ENCODE measurements at regions not wholly inside any gene's neighbourhood (a gene's known extent, or its start where the extent isn't known, plus 50 kb on each side); places are given as distances from the start of the nearest gene placed in this dataset.
"Not testable (repeated sequence)": the region's sequence is repeated elsewhere in the genome, so short reads cannot be mapped to it uniquely, and the experiment has no call there.

DNA sequence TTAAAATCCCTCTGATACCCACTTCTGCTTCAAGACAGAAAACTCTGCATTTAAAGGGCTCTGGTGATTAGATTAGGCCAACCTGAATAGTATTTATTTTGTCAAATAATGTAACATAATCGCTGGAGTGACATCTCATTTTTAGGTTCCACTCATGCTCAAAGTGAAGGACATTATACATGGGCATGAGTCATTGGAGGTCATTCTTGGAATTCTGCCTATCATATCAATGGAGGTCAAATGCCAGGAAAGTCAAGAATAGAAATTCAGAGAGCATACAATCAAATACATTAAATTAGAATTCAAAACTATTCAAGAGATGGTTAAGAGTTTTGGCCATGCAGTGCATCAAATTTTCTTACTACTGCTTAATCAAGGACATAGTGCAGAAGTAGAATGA, 50.8 kb upstream of the PRSS1 start:
- DNase-seq: no peak

DNA sequence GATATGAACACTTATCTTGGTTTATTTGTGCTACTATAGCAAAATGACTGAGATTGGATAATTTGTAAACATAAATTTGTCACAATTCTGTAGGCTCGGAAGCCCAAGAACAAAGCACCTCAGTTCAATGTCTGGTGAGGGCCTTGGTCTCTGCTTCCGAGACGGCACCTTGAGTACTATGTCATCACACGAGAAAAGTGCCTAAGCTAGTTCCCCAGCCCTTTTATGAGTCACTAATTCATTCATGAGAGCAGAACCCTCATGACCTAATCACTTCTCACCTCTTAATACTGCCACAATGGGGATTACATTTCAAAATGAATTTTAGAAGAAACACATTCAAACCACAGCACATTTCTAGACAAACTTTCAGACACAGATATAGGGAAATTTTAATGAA, 52.0 kb upstream of the PRSS1 start:
- no peak for DNase-seq

DNA sequence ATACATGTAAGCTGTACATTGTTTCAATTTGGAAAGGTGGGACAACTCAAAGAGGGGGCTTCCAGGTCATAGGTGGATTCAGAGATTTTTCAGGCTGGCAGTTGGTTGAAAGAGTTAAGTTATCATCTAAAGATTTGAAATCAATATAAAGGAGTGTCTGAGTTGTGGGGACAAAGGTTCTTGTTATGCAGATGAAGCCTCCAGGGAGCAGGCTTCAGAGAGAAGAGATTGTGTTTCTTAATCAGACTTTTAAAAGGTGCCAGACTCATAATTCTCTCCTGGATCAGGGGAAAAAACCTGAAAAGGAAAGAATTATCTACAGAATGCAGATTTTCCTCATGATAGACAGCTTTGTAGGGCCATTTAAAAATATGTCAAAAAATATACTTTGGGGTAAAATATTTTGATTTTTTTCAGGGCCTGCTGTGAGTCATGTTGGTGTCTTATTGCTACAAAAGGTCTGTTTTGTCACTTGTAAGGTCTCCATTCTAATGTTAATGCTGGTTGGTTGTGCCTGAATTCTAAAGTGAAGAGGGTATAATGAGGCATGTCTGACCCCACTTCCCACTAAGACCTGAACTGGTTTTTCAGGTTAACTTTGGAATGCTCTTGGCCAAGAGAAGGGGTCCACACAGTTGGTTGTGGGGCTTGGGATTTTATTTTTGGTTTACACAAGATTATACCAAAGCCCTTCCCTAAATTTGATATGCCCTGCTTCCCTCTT, 52.7 kb upstream of the PRSS1 start:
- DNase-seq: no peak

DNA sequence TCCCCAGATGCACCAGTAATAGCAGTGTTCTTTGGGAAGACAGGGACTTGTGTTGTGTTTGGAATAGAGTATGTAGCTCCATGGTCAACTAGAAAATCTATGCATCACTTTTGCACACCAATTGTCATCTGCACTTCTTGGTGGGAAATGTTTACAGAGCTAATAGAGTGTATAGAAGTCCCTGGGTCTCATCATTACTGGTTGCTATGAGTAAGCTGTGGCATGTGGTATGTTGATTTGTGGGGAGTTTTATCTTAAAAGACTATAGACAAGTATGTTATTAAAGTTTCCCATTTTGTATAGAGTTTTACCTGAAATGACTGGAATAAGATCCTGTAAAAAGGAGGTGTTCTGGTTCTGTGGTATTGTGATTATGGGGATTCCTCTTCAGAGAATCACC, 55.4 kb upstream of the PRSS1 start:
- DNase-seq: no peak

DNA sequence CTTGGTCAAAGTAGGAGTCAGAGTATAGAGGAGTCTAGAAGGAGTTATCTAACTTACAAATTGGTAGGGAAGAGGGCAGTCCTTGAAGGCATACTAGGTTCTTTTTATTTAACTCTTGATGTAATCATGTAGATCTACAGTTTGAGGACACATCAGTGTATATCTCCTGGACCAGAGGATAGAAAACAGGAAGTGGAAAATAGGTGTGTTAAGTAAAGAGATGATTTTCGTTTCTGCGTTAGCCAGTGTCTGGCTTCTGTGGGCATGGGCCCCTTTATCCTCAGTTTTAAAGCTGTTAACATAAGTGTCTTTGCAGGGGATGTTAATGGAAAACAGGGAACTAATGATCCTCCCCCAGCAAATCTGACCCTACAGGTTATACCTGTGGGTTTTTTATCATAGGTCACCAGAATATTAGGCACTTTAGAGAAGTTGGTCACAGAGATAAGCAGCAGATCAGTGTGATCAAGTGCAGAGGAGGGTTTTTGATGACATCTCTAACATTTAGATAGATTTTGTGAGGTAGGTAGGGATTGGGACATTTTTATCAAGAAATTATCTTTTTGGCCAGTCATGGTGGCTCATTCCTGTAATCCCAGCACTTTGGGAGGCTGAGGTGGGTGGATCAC, 58.6 kb upstream of the PRSS1 start:
- DNase-seq: no peak

DNA sequence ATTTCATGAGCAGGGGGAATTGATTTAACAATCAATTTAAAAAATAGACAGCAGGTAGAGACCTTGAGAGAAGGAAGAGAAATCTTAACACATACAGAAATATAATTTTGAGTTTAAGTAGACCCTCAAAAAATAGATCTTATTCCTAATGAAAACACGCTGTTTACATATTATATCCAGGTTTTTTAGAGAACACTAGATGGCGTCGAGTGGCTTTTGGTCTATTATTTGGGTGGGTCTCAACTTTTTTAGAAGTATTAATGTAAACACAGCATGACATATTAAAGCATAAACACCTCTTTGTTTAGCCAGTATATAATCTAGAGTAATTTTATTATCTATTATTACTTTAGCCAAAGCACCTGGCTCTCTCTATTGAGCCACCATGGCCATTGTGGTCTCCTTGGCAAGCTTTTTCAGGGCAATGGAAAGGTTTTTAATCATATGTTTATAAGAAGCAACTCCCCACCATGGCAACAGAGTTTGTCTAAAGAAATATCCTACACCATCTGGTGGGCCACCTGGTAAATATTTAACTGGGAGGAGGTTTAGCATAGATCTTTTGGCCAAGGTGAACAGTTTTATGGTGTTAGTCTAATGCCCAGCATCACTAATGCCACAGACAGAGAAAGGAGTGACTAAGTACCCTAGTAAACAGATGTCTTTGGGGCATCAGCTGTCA, 59.7 kb upstream of the PRSS1 start:
- DNase-seq: no peak

DNA sequence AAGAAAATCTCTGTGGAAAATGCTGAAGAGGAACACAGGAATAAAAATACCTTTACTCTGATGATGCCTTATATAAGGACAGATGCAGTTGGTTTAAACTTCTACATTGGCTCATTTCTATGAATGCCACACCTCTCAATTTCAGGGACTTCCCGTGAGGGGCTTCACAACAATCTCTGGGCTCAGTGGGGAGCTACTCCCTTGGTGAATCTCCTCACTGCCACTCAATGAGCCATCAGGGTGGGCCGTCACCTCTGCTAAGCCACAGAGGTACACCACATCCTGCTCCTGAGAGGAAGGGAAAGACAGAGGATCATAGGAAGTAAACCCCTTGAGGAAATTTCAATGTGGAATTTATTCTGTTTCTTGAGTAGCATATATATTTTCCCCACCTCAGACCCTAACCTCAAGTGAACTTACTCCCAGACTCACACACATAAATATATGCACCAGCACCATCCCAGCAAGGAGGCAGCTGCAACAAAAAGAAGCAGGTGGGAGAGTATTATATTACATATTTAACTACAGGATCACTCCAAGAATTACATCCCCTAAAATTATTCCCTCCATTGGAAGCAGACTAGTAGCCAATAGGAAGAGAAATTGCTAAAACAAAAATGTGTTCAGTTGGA, 63.3 kb upstream of the PRSS1 start:
- no peak for DNase-seq

DNA sequence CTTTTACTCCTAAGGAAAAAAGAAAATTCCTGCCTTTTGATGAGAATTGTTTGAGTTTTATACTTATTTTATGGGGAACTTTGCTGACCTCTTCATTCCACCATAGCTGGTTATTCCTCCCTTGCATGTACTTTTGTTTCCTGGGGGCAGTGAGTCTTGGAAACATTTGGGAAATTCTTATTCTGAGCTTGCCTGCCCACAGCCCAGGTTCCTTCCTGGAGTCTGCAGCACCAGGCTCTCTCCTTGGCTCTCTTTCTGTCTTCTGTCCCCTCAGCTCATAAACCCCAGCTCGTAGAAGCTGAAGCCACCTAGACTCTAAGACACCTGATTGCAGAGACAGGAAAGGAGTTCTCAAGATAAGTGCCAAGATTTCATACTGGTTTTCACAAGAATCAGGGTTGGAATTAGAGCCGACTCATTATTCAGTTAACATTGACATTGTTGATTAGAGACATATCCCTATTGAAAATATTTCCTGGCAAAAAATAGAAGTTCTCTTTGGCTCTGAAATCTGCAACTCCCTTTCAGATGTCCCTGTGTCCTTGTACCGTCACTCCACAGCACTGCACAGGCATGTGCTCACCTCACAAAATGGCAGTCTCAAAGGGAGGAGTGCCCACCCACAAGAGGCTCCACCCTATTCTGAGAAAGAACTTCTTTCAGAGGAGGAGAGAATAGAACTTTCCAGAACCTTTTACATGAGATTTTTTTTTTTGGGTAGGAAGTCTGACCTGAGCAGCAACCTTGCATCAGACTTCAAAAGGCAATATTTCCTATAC, 67.8 kb upstream of the PRSS1 start:
- no peak for DNase-seq

DNA sequence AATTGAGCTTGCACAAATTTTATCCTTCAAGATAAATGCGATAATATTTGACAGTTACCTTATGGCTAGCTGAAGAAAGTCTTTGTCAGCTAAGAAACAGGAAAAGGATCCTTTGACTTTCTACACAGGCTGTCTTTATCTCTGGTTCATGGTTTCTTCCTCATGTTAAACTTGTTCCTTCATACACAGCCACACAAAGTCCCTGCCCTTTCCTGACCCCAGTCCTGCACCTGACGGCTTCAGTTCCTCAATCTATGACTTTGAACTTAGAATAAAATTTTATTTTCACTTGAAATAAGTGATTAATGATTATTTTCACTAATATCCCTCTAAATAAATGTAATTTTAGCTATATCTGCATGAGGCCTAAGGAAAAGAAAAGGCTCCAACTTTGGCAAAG, 77.8 kb upstream of the PRSS1 start:
- DNase-seq: no peak

DNA sequence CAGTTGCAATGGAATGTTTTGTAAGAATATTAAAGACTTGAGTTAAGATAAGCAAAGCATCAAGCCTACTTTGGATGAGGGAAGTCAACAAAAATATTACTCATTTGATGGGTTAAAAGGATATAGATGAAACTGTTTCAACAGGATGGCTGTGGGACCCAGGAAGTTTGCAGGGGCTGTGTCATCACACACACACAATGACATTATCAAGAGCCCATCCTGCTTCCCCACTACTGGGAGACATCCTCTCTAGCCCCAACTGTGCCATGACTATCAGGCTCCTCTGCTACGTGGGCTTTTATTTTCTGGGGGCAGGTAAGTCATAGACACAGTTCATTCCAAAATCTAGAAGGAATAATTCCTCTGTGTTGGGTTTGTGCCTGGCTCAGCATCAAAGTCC, 78.8 kb upstream of the PRSS1 start:
- no peak for DNase-seq

DNA sequence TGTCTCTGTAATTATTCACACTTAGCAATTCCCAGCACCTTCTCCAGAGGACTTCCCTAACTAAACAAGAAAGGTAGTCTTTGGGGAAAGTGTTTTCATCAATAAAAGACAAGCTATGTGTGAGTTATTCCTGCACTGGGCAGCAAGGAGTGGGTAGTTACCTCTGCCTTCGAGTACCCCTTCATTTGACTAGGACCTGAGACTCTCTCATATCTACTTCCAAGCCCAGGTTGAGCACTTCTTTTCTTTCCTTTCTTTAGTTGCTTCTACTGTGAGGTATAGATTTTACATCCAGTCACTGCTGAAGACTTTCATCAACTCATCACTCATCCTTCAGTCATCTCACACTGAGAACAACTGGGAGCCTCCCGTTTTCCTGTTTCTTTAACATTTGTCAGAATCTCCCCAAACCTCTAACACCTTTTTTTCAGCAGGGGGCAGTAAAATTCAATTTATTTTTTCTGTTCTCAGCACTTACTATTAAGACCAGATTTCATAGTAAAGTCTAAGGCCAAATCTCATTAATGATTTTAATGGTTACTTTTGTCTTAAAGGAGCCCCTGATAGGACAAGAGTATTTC, 80.1 kb upstream of the PRSS1 start:
- DNase-seq: no peak

DNA sequence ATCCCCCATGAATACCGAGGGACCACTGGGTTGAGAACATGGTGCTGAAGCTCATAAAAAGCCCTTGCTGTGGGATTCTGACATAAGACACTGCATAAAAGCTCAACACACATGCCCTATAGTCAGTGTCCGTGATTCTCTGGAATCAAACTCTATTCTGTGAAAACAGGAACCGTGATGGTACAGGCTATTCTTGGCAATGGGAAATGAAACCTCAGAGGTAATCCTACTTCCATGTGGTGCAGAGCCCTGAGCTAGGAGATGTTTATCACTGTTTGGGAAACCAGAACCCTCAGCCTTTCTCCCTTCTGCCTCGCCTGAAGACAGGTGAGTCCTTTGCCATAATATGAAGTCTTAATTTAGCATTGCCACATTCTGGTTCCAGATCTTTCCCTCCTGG, 80.8 kb upstream of the PRSS1 start:
- DNase-seq: no peak

DNA sequence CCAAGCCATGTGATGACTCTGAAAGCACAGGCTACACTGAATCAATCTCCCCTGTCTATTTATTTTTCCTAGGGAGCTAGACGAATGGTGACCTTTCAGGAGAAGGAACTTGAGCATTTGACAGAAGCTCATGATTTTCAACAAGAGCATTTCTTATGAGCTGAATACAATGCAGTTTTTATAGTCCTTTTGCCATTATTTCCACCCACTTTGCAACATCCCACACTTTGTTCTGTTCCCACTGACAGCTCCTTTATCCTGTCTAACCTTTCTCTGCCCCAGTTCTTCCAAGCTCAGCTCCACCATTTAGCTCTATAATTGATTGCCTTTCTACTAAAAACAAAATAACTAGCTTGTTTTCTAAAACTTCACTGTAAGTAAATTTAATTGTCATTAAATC, 91.9 kb upstream of the PRSS1 start:
- no peak for DNase-seq

DNA sequence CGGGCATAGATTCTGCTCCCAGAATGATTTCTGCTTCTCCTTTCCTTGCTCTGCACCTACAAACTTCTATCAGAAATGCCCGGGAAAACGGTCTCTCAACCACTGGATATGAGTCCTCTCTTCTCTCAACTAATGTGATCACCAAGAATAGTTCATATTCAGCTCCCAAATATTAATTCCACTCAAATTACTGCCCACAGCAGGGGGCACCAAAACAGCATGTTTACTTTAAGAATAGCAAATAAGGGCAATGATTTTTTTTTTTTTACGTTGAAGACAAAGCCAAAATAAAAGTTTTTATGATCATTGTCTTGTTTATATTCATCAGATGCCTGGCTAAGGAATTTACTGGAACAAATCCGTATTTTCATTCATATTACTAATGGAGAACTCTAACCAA, 94.9 kb upstream of the PRSS1 start:
- DNase-seq: no peak

DNA sequence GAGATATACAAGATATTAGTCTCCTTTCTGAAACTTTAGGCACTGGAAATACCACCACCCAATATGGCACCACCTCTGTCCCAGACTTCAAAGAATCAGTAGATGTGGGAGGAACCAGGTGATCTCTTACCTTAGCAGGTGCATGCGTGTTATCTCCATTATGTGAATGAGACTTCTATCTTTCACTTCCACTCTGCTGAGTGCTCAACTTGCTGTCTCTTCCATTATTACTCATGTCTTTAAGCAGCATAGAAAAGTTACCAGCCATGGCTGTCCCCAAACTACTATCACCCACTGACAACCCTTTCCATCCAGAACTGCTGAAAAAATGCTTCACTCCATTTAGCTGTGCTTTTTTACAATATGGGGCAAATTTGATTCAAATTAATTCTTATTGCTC, 101.5 kb upstream of the PRSS1 start:
- no peak for DNase-seq

DNA sequence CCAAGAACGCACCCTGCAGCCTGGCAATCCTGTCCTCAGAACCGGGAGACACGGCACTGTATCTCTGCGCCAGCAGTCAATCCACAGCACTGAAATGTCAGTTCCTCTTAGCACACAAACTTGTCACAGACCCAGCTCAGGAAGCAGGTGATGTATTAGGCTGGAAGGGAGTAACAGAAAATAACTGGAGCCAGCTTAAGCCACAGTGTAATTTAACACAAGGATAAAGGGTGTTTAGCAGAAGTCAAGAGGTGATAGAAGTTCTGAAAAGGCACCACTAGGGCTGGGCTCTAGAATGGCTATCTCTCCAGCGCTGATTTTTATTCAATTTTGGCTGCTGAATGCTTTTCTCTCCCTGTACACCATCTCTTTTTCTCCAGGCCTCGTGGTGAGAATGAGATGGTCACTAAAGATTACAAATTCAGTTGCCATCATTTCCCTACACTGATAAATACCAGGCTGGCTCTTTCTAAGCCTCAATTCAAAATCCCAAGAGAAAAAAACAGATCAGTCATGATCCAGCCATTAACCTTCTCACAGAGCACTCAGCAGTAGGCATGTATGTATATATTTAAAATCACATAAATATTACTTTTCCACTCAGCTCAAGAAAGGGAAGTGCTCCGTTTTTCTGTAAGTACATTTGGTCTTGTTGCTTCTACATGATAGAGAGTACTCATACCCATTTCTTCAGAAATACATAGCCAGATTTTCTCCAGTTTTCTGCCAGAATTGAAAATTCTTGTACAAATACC, 102.7 kb upstream of the PRSS1 start:
- no peak for DNase-seq

DNA sequence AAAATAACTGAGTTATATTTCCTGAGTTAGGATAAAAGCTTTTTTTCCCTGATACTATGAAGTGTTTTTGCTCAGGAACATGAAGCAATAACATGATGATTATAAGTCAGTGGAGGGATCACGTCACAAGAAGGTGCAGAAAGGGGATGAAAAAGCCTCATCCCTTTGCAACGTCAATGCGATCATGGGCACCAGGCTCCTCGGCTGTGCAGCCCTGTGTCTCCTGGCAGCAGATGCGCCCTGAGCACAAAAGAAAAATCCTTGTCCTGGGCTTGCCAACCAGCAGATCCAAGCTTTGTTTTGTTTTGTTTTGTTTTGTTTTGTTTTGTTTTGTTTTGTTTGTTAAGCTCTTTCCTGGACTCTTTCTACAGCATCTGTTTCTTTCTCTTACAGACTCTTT, 103.5 kb upstream of the PRSS1 start:
- DNase-seq: no peak

DNA sequence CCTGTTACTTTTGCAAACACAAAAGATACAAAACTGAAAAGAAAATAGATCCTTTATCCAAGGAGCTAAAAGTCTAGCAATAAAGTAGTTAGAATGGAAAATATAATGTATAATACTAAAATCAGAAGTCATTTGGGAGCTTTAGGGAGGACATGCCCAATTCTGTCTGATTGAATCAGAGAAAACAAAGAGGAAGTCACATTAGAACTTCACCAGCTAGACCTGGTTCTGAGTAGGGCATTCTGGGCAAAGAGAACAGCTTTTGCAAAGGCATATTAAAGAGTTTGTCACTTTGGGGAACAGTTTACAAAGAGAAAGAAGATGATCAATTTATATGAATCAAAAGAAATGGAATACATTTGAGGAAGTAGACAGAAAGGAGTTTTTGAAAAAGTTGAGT, 107.0 kb upstream of the PRSS1 start:
- DNase-seq: no peak

DNA sequence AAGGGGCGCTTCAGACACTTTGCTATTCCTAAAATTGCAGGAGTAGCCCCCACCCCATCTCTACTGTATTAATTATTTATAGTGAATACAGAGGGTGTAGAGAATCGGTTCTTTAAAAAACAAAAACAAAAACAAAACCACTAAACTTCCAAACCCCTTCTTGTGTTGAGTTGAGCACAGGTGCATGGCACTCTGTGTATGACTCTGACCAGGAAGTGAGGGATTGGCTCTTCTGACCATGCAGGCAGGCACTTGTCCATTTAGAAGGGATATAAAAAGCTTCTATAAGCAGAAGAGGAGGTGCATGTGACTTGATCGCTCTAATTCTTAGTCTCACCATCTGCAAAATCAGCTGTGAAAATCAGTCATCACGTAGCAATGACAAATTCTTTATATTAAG, 108.0 kb upstream of the PRSS1 start:
- DNase-seq: not testable (repeated sequence)

DNA sequence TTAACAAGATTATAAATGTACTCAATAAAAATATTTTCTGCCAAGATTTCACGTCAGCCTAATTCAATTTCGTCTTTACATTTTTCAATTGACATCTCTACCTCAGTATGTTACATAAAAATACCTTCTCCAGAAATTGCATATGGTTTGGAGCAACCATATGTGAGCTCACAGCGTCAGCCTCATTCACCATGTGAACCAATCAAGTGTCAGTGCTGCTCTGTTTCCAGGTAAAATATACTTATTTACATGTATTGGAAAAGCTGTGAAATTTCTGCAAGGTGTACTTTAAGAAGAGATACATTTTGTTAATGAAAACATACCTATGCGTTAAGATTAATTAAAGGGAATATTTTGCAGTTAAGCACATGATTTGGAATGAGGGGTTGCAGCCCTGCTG, 110.7 kb upstream of the PRSS1 start:
- no peak for DNase-seq

DNA sequence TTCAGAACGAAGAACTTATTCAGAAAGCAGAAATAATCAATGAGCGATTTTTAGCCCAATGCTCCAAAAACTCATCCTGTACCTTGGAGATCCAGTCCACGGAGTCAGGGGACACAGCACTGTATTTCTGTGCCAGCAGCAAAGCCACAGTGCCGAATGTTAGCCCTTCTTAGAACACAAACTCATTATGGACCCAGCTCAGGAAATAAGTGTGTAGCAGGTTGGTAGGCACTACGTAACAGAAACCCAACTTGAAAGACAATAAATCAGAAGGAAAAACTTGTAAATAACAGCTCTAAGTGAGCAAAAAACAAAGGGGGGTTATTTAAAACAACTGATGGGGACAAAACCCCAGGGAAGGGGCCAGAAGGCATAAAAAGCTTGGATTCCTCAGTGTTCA, 112.0 kb upstream of the PRSS1 start:
- no peak for DNase-seq

DNA sequence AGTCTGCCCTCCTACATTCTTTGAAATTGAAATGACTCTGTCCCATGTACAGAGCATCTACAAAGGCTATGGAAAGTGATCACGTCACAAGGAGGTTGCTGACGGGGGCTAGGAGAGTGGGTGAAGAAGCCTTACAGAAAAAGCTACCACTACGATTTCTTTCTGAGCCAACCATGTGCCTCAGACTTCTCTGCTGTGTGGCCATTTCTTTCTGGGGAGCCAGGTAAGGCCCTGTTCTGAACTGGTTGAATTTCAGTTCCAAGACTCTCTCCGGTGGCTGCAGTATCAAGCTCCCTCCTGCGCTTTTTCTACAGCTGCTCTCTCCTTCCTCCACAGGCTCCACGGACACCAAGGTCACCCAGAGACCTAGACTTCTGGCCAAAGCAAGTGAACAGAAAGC, 112.5 kb upstream of the PRSS1 start:
- no peak for DNase-seq

All from hippocampal formation (tissue), 2 donors.